Activated CD8-positive, alpha-beta memory T cell treated with anti-CD3 and anti-CD28 coated beads, Interleukin-2, amount 50 U/mL, for 24 hours (primary cell): ENCODE measurements at regions not wholly inside any gene's neighbourhood (a gene's known extent, or its start where the extent isn't known, plus 50 kb on each side); places are given as distances from the start of the nearest gene placed in this dataset.
A peak's percentile ranks its signal among the peaks of the same experiment; 100 is the strongest.

Source experiments
- DNase-seq: peaks from one replicate; pipeline ENCODE4 v3.0.0-alpha.2; 2020; ENCODE audit errors: extremely low read depth

- no peak for DNase-seq
These were observed 138.7 kb upstream of the BACH2 start for GRCh38 chr6:90435207-90435899.

- DNase-seq = no peak
These were observed 137.5 kb upstream of the BACH2 start for GRCh38 chr6:90434094-90434493.

GRCh38 chr6:90432937-90433336, 136.3 kb upstream of the BACH2 start:
- DNase-seq = no peak

- no peak for DNase-seq
These were observed 135.6 kb upstream of the BACH2 start for GRCh38 chr6:90432041-90432775.

- DNase-seq = no peak
These were observed 134.9 kb upstream of the BACH2 start for GRCh38 chr6:90431576-90431975.

- DNase-seq = no peak
These were observed 133.1 kb upstream of the BACH2 start for GRCh38 chr6:90429713-90430112.

- no peak for DNase-seq
These were observed 131.9 kb upstream of the BACH2 start for GRCh38 chr6:90428514-90428913.

GRCh38 chr6:90425161-90425641, 128.6 kb upstream of the BACH2 start:
- DNase-seq = no peak

- DNase-seq = no peak
These were observed 127.9 kb upstream of the BACH2 start for GRCh38 chr6:90424580-90424979.

- DNase-seq = no peak
These were observed 125.0 kb upstream of the BACH2 start for GRCh38 chr6:90421666-90422065.

- no peak for DNase-seq
These were observed 123.9 kb upstream of the BACH2 start for GRCh38 chr6:90420500-90420899.

GRCh38 chr6:90417385-90417784, 120.7 kb upstream of the BACH2 start:
- no peak for DNase-seq

- DNase-seq = no peak
These were observed 119.7 kb upstream of the BACH2 start for GRCh38 chr6:90416322-90416721.

GRCh38 chr6:90415178-90415577, 118.5 kb upstream of the BACH2 start:
- DNase-seq = no peak

- no peak for DNase-seq
These were observed 117.7 kb upstream of the BACH2 start for GRCh38 chr6:90414352-90414751.

- DNase-seq = peak; percentile 57
These were observed 117.2 kb upstream of the BACH2 start for GRCh38 chr6:90413867-90414266.

- no peak for DNase-seq
These were observed 116.8 kb upstream of the BACH2 start for GRCh38 chr6:90413396-90413795.

- DNase-seq = no peak
These were observed 116.1 kb upstream of the BACH2 start for GRCh38 chr6:90412538-90413369.

GRCh38 chr6:90411292-90411781, 114.7 kb upstream of the BACH2 start:
- peak; percentile 40 for DNase-seq

GRCh38 chr6:90409700-90410099, 113.1 kb upstream of the BACH2 start:
- DNase-seq = no peak

- no peak for DNase-seq
These were observed 110.3 kb upstream of the BACH2 start for GRCh38 chr6:90406957-90407356.

- no peak for DNase-seq
These were observed 109.6 kb upstream of the BACH2 start for GRCh38 chr6:90406142-90406794.
